NB4 (cell line): ENCODE measurements at regions not wholly inside any gene's neighbourhood (a gene's known extent, or its start where the extent isn't known, plus 50 kb on each side); places are given as distances from the start of the nearest gene placed in this dataset.

ENCODE experiments used
- POLR2A ChIP-seq: IDR thresholded peaks from 2 replicates; pipeline ENCODE4 v1.6.1; 2011; ENCODE audit warnings: mild to moderate bottlenecking; ENCODE audit not compliant: insufficient read length; ENCODE audit errors: extremely low read depth
- TF ChIP-seq, protein P1 (sequence below): IDR thresholded peaks from one replicate; pipeline ENCODE4 v1.5.1; 2012; ENCODE audit warnings: low read depth, low read length

DNA sequence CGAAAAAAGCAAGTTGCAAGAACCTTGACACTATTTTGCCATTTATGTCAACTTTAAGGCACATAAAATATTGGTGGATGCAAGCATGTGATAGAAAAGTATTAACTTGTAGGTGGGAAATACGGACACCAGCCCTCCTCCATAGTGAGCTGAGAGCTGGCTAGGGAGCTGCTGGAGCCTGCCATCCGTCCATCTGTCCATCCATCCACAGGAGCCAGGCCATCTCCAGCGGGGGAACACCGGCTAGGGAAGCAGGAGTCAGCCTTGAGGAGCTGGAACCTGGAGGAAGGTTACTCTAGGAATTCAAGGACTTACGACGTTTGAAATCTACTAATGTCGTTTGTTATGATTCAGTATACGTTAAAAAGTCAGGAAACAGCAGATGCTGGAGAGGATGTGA, 120.7 kb upstream of the C14orf180 start:
- TF ChIP-seq POLR2A: no peak
- TF ChIP-seq, protein P1, sequence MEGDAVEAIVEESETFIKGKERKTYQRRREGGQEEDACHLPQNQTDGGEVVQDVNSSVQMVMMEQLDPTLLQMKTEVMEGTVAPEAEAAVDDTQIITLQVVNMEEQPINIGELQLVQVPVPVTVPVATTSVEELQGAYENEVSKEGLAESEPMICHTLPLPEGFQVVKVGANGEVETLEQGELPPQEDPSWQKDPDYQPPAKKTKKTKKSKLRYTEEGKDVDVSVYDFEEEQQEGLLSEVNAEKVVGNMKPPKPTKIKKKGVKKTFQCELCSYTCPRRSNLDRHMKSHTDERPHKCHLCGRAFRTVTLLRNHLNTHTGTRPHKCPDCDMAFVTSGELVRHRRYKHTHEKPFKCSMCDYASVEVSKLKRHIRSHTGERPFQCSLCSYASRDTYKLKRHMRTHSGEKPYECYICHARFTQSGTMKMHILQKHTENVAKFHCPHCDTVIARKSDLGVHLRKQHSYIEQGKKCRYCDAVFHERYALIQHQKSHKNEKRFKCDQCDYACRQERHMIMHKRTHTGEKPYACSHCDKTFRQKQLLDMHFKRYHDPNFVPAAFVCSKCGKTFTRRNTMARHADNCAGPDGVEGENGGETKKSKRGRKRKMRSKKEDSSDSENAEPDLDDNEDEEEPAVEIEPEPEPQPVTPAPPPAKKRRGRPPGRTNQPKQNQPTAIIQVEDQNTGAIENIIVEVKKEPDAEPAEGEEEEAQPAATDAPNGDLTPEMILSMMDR: no peak
